Brain microvascular endothelial cell (primary cell): ENCODE measurements at regions not wholly inside any gene's neighbourhood (a gene's known extent, or its start where the extent isn't known, plus 50 kb on each side); places are given as distances from the start of the nearest gene placed in this dataset.
A peak's percentile ranks its signal among the peaks of the same experiment; 100 is the strongest.

Experiments
- DNase-seq: peaks from one replicate; pipeline ENCODE4 v3.0.0-alpha.2; 2020
- H3K27ac ChIP-seq: fragments of 250-450 bp; sonication (Bioruptor Pico); 2 replicates; pipeline ENCODE4 v1.5.1; 2020; ENCODE audit warnings: mild to moderate bottlenecking, moderate library complexity
- H3K27me3 ChIP-seq: fragments of 250-450 bp; sonication (Bioruptor Pico); replicated peaks from 2 replicates; pipeline ENCODE4 v1.5.1; 2020; ENCODE audit warnings: mild to moderate bottlenecking
- H3K36me3 ChIP-seq: fragments of 250-450 bp; sonication (Bioruptor Pico); replicated peaks from 2 replicates; pipeline ENCODE4 v1.5.1; 2020; ENCODE audit warnings: mild to moderate bottlenecking
- H3K4me3 ChIP-seq: 2 replicates; pipeline ENCODE4 v1.5.1; 2011; ENCODE audit warnings: low read depth, mild to moderate bottlenecking, control low read depth, low read length, moderate library complexity
- in situ Hi-C: cut with HindIII; loops from 2 replicates; pipeline ENCODE4 v1.10.0; 2017; ENCODE audit warnings: low sequenced_read_pairs, low pct_ligation_motif_present
- TF ChIP-seq, protein P1 (sequence below): IDR thresholded peaks from 2 replicates; pipeline ENCODE4 v1.5.1; 2011; ENCODE audit warnings: low read depth, mild to moderate bottlenecking, moderate library complexity, low read length, control low read depth, inconsistent platforms; ENCODE audit errors: missing control alignments

DNA sequence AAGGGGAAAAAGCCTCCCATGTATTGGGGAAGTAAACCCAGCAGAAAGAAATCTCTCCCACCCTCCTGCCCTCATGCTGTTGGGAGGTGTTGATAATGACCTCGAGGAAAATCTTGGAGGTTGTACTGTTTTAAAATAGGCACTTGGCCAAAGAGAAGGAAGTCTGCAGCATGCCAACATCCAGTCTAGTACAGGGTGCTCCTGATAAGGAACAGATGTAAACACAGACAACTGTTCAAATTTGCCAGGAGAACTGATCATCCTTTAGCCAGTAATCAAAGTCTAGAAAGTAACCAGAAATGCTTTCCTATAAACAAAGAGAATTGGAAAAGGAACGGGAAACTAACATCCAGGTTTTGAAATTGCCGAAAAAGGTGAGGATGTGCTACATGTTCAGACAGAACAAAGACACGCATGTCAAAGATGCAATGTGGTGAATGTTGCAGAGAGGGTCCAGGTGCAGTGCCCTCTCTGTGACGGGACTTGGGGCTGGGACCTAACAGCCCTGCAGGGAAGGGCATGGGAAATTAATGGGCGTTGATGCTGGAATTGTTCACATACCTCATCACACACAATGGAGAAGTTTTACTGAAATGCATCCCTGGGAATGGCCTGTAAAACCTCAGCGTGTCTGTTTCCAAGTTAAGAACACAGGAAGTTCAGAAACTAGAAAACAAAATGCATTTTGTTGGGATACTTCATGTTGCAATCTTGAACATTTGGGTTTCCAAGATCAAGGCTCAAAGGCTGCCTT lies 125.7 kb upstream of the RND3 start:
- no peak for DNase-seq
- in situ Hi-C loops: no loop called here
- H3K4me3 ChIP-seq: no peak overlapping the region
- H3K27me3 ChIP-seq: no peaks in the 10 kb centered on the region
- TF ChIP-seq, protein P1, sequence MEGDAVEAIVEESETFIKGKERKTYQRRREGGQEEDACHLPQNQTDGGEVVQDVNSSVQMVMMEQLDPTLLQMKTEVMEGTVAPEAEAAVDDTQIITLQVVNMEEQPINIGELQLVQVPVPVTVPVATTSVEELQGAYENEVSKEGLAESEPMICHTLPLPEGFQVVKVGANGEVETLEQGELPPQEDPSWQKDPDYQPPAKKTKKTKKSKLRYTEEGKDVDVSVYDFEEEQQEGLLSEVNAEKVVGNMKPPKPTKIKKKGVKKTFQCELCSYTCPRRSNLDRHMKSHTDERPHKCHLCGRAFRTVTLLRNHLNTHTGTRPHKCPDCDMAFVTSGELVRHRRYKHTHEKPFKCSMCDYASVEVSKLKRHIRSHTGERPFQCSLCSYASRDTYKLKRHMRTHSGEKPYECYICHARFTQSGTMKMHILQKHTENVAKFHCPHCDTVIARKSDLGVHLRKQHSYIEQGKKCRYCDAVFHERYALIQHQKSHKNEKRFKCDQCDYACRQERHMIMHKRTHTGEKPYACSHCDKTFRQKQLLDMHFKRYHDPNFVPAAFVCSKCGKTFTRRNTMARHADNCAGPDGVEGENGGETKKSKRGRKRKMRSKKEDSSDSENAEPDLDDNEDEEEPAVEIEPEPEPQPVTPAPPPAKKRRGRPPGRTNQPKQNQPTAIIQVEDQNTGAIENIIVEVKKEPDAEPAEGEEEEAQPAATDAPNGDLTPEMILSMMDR: no peak
- H3K36me3 ChIP-seq: no peaks in the 10 kb centered on the region
- no peak overlapping the region for H3K27ac ChIP-seq

GRCh38 chr2:150610670-150611279 lies 123.3 kb upstream of the RND3 start:
- peak; percentile 56 for DNase-seq
- in situ Hi-C loops: no loop called here
- H3K36me3 ChIP-seq: no peaks in the 10 kb centered on the region
- TF ChIP-seq, protein P1: peak; percentile 80
- no peak overlapping the region for H3K4me3 ChIP-seq
- H3K27ac ChIP-seq: no peak overlapping the region
- H3K27me3 ChIP-seq: no peaks in the 10 kb centered on the region

DNA sequence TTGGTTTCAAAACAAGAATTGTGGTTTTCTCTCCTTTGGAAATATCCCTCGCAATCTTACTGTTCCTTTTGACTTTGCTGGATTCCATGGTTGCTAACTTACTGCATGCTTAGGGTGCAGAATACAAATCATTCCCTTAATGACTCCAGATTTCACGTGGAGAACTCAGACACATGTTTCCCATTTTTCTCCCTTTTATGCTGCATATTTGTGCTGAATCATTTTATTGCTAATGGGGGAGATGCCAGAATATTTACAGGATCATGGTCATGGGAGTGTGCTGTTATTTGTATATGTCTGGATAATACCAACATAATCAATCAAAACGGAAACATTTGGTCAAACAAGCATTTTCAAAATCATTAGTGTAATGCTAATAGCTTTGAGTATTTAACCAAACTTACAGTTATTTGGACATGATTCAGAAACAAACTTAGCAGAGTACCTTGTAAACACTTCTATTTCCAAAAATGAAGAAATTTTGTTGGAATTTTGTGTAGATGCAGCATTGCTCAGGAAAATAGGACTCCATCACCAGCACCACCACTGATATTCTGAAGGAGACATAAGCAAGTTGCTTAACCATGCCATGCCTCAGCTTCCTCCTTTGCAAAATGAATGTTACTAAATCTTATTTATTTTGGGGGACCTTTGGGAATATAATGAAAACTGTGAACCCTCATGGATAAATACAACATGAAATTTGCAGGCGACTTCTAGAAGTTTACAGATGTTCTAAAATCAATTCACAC lies 122.5 kb upstream of the RND3 start:
- Histone ChIP-seq H3K27ac (no peak overlapping the region), H3K4me3 (no peak overlapping the region), H3K27me3 (no peaks in the 10 kb centered on the region), H3K36me3 (no peaks in the 10 kb centered on the region)
- TF ChIP-seq, protein P1: no peak
- in situ Hi-C loops: no loop called here
- DNase-seq: no peak

DNA sequence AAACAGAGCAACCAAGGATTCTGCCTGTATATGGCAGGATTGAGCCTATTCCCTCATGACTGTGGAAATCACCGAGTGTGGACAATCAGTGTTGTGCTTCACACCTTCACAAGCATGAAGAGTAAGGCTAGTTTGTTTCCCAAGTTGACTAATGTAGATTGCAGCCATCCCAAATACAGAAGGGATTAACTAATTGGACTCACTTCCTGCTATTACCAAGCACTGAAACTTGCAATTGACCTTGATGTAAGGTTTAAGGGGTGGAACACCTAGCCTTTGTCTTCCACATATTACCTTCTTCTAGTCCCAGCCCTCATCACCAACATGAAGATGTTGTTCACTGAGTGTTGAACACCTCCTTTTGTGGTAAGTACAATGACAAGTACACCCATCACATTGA lies 120.9 kb upstream of the RND3 start:
- H3K27me3 ChIP-seq: no peaks in the 10 kb centered on the region
- no peak for DNase-seq
- H3K4me3 ChIP-seq: no peak overlapping the region
- H3K36me3 ChIP-seq: no peaks in the 10 kb centered on the region
- in situ Hi-C loops: no loop called here
- TF ChIP-seq, protein P1: no peak
- no peak overlapping the region for H3K27ac ChIP-seq

DNA sequence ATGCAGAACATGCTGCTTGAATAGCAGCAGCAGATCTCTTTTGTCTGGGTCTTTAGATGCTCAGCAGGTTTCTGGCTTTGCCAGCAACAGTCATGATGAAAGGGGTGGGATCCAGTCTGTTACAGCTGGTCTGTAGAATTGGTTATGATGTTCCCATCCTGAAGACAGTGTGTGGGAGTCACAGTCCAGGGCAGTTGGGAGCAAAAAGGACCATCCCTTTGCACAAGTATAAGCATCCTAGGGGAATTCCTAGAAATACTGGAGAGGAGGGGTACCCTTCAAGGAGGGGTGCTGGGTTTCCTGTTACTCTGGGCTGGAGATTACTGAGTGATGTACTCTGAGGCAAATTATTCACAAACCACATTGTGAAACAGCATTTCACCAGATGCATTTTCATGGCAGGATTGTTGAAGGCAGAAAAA lies 119.9 kb upstream of the RND3 start:
- TF ChIP-seq, protein P1: no peak
- in situ Hi-C loops: no loop called here
- DNase-seq: no peak
- H3K27ac ChIP-seq: no peak overlapping the region
- H3K27me3 ChIP-seq: no peaks in the 10 kb centered on the region
- no peaks in the 10 kb centered on the region for H3K36me3 ChIP-seq
- no peak overlapping the region for H3K4me3 ChIP-seq
